GM21390 (cell line): ENCODE measurements at regions not wholly inside any gene's neighbourhood (a gene's known extent, or its start where the extent isn't known, plus 50 kb on each side); places are given as distances from the start of the nearest gene placed in this dataset.
"Not testable (repeated sequence)": the region's sequence is repeated elsewhere in the genome, so short reads cannot be mapped to it uniquely, and the experiment has no call there.

Experiments
- ATAC-seq: cut with Tn5 transposase; IDR thresholded peaks from one replicate; pipeline ENCODE4 v1.9.1; 2021; ENCODE audit not compliant: unreplicated experiment

DNA sequence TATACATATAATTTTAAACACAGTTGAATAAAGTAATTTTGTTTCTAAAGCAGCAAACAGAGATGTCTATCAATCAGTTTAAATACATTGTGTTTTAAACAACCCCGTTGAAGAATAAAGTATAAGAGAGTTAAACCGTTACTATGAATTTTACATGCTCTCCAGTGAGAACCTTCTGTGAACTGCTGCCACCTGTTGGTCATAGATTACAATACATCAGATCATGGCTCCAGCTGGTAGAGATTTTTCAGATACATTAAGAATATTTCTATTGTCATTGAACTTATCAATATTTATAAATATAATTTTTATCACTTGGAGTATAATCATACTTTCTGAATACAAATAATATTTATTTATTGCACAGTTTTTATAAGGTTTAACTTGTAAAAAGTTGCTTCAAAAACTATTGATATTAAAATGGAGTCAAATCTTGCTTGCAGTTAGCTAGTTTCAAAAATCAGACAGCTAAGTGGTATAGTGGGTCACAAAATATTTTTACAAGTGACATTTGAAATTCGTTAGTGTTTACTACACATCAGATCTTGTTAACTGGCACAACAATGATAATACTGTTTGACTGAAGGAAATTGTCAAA, 561.2 kb upstream of the PHF14 start:
- peak; percentile 79 for ATAC-seq

- no peak for ATAC-seq
These were observed 554.7 kb upstream of the PHF14 start for GRCh38 chr7:10418985-10419384.

DNA sequence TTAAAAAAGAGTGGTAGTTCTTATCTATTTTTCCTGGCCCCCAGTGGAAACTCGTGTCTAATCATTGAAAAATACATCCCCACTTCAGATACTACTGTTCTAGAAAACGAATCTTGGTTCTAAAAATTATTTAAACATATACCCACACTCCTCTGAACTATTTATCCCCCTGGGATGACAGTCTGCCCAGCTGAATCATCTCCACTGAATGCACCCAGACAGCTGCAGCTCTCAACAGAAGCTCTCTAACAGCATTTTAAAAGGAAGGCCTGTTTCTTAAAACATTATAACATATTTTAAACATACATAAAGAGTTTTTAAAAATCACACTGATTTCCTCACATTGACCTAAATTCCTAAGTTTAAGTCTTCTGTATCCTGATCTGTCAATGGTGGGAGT, 544.6 kb upstream of the PHF14 start:
- ATAC-seq: no peak

DNA sequence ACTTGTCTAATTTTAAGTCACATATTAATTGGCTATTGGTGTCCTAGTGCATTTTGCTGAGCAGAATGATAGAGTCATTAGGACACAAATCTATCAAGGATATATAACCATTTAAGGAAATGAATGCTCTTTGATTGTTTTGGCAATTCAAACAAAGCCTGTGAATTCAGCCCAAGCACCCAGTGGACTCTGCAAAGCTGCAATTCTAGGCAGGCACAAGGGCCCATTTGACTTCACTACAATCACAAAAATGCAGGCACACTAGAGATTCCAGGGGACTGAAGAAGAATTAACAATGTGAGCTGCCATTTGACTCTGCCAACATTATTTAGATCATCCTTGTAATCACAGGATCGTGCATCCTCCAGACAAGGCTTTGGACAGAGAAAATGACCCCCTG, 544.2 kb upstream of the PHF14 start:
- ATAC-seq: no peak

DNA sequence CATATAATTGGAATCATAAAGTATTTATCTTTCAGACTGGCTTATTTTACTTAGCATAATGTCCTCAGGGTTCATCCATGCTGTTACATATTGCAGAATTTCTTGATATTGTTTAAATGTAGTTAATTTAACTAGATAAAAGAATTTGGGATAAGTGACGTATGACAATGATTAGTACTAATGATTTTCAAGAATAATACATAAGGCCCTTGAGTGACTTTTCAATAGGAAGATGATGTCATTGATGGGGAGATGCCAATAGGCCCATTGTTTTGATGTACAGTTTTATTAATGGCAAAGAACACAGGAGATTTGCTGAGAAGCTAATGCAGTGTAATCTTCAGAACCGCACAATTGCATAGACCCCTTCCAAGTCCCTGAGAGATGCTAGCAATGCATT, 537.4 kb upstream of the PHF14 start:
- ATAC-seq: no peak

GRCh38 chr7:10439027-10439426, 534.6 kb upstream of the PHF14 start:
- ATAC-seq: no peak

DNA sequence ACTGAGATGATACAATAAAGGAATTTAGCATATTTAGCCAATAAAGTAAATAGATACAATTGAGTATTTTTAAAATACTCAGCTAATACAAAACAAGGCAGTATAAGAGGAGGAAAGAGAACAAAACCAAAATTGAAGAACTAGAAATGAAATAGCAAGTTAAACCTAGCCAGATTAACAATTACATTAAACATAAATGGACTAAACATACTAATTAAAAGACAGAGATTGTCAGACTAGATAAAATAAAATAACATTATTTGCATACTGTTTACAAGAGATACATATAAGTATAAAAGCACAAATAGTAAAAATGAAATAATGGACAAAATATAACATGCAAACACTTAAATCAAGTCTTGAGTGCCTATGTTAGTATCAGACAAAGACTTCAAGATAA, 517.7 kb upstream of the PHF14 start:
- ATAC-seq: no peak

DNA sequence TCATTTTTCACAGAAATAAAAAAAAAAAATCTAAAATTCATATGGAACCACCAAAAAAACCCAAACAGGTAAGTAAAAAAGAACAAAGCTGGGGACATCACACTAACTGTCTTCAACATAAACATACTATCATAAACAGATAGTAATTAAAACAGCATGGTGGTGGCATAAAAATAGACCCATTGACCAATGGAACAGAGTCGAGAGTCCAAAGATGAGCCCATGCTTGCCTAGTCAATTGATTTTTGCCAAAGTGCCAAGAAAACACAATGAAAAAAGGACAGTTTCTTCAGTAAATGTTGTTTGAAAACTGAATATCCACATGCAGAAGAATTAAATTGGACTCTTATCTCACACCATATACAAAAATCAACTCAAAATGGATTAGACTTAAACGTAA, 513.2 kb upstream of the PHF14 start:
- no peak for ATAC-seq

DNA sequence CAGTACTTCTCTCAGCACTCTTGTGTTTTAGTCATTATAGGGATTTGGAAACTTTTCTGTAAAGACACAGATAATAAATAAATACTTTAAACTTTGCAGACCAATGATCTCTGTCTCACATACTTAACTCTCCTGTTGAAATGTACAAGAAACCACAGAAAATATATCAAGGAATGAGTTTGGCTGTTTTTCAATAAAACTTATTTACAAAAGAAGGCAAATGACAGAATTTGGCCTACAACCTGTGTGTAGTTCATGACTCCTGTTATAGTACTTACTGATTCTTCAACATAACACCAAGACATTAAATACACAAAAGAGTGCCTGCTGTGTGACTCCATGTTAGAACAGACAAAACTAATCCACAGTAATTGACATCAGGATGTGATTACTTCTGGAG, 510.0 kb upstream of the PHF14 start:
- no peak for ATAC-seq

- ATAC-seq: not testable (repeated sequence)
These were observed 508.1 kb upstream of the PHF14 start for GRCh38 chr7:10465536-10465935.

GRCh38 chr7:10468908-10469307, 504.8 kb upstream of the PHF14 start:
- no peak for ATAC-seq

- no peak for ATAC-seq
These were observed 504.2 kb upstream of the PHF14 start for GRCh38 chr7:10469476-10469875.

DNA sequence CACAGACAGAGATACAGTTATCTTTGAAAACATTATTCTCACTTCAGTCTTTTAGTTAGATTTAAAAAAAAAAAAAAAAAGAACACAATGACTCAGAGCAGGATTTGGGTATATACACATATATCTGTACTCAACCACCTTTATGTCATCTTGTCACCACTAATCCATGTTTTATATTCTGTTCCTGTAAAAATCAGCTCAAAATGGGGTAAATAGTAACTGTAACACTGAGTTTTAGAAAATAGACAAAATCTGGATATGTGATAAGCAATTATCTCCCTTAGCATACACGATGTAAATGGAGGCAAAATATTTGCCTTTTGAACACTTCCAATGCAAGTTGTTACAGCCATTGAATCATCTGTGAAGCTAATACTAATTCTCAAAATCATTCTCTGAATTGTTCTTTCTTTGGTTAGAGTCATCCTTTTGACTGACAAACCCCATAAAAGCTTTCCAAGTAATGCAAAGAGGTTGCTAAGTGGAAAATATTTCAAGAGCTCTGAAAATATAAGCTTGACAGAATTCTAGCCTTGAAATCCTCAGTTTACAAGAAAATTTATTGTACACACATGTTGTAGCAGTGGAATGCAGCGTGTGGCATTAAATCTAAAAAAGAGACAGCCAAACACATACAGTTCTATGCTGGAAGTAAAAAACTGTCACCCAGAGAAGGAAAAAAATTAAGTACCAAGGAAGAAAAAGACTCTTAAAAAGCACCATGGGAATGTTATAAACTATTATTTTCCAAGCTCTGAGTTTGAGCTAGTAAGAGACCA, 502.2 kb upstream of the PHF14 start:
- no peak for ATAC-seq

DNA sequence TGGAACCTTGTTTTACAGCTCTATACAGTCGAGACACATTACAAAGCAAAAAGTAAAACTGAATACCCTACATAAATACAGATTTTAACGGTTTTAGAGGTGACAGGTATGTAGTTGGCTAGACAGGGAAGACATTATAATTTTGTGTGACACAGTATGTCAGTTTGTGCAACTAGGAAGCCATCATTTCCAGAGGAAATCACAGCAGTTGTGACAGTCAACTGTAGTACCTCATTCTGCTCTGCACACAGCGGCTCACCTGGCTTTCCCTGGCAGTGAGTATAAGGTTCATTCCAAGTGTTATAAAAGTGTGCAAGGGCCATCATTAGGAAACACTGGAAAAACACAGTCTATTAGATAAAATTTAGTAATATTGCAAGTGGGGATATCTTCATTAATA, 501.6 kb upstream of the PHF14 start:
- ATAC-seq: no peak

DNA sequence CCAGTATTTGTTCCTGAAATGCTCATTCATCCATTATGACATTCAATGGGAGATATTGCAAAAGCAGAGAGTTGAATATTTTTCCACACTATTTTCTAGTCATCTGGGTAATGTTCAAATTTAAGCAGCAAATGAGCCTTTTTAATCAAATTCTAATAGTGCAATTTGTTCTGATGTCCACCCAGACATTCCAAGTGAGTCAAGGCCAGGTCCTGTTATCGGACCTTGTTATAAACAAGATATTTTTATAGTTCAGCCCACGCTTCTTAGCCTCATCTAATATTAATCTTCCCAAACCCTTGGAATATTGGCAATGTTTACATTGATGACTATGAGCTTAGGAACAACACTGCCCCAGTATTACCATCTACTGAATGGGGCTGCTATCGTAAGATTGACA, 500.1 kb upstream of the PHF14 start:
- ATAC-seq: no peak

DNA sequence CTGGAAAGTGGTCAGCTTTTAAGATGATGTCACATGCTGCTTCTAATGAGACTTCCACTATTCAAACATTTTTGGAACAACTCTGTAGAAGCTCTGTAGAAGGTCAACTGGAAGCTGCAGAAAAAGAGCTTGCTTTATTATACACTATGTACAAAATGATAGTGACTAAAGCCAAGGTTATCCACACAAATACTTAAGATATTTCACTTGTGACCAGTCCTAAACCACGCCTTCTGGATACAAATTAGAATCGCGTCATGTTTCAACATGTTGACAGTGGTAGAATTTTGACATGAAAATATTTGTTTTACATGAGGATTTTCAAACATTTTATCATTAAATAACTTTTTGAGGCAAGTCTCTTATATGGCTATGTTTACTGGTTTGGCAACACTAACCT, 499.6 kb upstream of the PHF14 start:
- ATAC-seq: no peak

DNA sequence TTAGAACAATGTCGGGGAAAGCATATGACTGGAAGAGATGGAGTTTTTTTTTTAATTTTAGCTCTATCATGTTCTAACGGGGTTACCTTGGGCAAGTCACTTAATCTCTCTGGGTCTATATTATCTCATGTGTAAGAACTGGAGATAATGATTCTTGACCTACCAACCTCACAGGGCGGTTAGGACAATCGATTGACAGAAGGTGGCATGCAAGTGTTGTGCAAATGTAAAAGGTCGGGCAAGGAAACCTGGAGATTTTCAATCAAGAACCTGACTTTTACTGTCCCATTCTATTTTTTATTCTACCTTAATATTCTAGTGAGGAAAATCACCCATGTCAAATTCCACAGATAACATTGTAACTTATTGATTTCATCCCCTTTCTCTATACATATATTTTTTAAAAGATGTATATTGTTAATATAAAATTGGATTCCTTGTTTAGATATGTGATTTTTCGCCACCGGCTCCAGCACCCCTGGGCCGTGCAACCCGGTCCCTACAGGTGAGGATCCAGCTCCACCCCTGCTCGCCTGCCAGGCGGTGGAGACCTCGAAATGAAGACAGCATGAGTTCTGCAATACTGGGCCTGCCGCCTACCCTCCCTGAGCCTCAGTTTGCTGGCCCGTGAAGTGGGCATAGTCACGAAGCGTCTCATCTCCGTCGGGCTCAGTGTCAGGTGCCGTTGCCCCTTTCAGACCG, 497.6 kb upstream of the PHF14 start:
- no peak for ATAC-seq

DNA sequence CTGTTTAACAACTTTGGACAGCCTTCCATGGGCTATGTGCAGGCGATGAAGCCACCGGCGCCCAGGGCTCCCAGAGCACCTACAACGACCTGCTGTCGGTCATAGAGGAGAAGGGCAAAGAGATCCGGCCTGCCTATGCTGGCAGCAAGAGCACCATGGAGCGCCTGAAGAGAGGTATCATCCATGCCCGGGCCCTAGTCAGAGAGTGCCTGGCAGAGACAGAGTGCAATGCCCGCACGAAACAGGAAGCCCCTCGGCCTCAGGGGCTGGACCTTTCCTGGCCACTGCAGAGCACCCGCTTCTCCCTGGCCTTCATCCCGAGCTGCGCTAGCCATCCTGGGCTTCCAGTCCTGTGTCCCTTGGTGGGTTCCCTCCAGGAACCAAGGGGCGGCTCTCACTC, 497.0 kb upstream of the PHF14 start:
- no peak for ATAC-seq

DNA sequence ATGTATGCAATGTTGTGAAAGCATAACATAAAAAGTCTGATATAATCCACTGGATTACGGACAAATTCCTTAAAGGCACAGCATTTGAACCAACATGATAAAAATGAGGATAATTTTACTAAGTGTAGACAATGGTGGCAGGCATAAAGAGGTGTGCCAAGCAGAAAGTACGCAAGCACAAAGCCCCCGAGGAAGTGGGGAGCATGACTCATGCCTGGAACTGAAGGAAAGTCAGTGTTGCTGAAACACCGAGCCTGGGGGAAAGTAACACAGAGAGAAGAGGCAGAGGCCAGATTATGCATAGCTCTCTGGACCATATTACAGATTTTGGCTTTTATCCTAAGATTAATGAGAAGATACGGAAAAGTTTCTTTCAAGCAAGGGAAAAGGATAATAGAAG, 490.0 kb upstream of the PHF14 start:
- ATAC-seq: no peak

- no peak for ATAC-seq
These were observed 488.9 kb upstream of the PHF14 start for GRCh38 chr7:10484767-10485166.

- ATAC-seq: not testable (repeated sequence)
These were observed 472.3 kb upstream of the PHF14 start for GRCh38 chr7:10501206-10501884.

DNA sequence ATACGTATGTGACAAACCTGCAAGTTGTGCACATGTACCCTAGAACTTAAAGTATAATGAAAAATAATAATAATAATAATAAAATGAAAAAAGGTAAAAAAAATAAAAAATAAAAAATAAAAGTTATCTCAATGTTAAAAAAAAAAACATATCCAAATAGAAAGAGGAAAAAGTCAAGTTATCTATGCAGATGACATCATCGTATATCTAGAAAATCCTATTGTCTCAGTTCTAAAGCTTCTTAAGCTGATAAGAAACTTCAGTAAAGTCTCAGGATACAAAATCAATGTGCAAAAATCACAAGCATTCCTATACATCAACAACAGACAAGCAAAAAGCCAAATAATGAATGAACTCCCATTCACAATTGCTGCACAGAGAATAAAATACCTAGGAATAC, 466.6 kb upstream of the PHF14 start:
- ATAC-seq: no peak
